Activated naive CD4-positive, alpha-beta T cell treated with Interleukin-2 at 50 U/mL for 16 hours (primary cell): ENCODE measurements at regions not wholly inside any gene's neighbourhood (a gene's known extent, or its start where the extent isn't known, plus 50 kb on each side); places are given as distances from the start of the nearest gene placed in this dataset.

Experiments used
- DNase-seq: peaks from one replicate; pipeline ENCODE4 v3.0.0-alpha.2; 2020

DNA sequence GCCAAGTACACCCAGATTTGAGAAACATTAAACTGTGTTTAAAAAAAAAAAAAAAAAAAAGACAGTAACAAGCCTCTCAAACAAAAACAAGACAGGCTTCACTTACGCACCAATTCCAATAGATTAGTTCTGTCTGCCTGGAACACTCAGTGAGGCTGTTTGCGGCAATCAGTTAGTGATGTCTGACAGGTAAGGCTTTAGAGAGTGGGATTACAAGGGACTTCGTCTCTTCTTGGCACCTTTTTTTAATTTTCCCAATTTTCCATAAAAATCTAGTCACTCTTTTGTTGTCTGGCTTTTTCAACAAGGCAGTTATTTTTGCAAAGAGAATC is 79.6 kb downstream of the NCOR2 start:
- DNase-seq: no peak

DNA sequence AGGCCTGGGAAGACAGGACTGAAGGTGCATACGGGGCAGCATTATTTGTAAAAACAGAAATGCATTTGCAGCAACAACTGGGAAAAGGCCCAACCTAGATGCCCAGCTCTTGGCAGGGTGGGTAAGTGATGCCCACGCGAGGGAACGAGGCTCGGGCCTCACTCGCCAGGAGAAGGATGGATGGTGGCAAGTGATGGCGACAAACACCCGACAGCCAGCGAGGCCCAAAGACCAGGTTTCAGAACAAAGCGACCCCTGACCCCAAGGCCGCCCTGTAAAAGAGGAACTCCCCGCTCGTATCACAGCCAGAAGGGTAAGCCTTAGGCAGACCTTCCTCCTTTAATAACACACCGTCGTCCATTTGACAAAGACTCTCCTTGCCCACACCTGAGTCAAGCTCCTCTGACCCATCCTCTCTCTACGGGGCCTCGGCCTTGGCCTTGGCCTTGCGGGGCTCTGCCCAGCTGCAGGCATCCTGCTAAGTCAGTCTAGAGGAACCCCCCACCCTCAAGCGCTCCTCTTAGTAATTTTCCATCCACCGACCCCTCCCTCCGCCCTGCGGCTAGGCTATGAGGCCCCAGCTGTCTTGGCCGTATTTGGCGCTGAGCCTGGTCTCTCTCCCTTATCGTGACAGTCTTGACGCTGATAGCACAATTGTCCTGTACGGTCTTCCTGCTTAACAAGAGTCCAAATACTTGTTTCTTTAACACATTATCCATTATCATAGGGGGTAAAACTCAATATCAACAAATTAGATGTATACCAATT is 80.2 kb downstream of the NCOR2 start:
- DNase-seq: no peak

DNA sequence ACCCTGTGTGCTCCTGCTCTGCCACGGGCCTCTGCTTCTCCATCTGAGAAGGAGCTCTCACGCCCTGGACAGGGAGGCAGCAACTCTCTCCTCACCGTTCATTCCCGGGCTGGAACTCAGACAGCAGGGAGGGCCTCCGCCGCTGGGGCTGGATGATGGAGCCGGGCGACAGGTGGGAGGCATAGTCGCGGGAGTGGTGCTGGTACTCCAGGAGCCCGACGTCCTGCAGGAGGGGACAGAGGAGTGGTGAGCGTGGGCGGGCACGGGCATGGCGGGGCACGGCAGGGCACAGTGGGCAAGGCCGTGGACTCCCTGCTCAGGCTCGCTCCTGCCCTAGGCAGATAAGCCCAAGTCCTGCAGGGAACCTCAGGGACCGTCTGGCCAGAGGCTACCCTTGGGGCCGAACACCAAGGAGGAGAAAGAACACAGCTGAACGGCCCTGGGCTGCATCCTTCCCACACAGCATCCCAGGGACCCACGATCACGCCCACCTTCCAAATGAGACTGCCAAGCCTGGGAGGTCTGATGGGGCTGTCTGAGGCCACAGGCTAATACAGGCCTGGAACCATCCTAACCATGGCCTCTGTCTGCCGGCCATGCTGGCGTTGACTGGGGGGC is 81.0 kb downstream of the NCOR2 start:
- DNase-seq: no peak

DNA sequence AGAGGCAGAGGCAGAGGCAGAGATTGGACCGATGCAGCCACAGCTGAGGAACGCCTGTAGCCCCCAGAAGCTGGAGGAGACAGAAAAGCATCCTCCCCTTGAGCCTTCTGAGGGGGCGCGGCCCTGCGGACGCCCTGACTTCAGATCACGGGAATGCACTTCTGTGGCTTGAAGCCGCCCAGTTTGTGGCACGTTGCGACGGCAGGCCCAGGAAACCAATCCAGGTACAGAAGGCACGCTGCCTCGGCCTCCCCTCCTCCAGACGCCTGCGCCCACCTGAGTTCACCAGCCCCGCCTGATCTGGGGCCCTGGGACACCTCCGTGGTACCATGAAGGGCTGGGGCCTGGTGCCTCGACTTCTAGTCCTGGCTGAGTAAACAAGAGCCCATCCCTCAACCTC is 82.0 kb downstream of the NCOR2 start:
- no peak for DNase-seq

DNA sequence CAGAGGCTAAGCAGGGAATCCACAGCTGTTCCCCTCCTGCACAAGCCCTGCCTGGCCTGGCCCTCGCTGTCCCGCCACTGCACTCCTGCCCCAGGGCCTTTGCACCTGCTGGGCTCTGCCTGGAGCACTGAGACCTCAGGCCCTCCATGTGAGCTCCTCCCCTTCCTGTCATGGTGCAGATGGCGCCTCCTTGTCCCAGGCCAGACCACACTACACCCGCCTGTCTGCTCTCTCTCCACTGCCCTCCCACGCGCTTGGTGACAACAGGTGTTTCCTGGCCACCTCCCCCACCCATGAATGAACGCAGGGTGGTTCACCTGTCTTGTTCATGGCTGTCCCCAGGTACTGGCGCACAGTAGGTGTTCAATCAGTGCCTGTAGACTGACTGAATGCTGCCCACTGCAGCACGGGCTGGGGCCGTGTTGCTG is 82.9 kb downstream of the NCOR2 start:
- DNase-seq: peak; percentile 15

DNA sequence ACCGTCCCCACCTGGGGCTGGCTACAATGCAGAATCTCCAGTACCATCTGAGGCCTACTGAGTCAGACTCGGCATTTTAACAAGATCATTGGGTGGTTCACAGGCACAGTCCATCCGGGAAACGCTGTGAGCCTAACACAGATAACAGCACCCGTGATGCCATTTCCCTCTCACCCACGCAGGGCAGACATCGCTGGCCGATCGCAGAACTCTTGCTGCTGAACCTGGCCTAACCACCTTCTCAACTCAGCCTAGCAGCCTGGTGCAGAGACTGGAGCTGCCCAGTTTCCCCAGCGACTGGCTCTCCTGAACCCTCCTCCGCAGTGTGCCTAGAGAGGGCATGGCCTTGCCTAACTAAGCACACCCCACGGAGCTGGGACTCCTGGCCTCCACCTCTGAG is 83.3 kb downstream of the NCOR2 start:
- DNase-seq: peak; percentile 20

DNA sequence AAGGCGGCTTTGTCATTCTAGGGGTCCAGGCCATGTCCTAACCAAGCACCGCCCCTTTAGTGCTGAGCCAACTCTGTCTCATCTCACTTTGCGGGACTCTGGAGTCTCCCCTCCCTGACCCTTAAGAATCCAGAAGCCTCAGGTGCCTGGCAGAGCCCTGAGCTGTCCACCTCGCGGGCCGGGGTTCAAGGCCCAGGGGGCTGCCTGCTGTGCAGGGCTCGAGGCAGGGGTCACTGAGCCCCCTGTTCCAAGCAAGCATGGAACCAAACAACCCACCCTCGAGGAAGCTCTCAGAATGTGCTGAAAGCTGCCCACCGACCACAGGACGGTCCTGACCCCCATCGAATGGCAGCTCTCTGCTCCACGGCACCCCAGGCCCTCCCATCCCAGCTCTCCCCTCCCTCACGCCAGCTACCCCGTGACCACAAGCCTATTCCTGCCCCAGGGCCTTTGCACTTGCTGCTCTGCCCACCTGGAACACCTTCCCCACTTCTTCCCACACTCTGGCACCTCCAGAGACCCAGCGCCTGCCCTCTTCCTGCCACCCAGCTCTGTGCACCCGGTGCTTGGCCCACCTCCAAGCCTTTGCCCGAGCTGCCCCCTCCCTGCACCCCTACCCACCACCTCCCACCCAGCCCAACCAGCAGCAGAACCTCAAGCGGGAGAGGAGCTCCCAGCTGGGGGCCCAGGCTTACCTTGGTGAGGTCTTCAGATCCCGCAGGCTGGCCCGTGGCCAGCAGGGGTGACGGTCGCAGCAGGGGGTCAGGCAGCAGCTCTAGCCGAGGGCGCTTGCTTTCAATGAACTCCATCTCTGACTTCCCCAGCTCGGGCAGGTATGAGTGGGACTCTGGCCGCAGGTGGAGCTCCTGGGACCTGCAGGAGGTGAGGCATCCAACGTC is 84.3 kb downstream of the NCOR2 start:
- no peak for DNase-seq

DNA sequence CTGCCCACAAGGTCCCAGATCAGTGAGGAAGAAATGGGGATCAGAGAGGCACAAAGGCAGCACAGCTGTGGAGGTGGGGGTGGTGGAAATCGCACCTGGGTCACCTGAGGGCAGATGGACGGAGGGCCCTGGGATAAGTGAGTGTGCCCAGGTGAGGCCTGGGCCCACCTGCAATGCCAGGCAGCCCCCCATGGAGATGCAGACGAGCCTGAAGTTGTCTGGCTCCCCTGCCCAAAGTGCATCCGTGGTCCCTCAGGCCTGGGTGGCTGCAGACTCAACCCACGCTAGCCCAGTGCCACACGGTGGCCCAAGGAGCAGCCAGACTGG is 84.9 kb downstream of the NCOR2 start:
- no peak for DNase-seq

DNA sequence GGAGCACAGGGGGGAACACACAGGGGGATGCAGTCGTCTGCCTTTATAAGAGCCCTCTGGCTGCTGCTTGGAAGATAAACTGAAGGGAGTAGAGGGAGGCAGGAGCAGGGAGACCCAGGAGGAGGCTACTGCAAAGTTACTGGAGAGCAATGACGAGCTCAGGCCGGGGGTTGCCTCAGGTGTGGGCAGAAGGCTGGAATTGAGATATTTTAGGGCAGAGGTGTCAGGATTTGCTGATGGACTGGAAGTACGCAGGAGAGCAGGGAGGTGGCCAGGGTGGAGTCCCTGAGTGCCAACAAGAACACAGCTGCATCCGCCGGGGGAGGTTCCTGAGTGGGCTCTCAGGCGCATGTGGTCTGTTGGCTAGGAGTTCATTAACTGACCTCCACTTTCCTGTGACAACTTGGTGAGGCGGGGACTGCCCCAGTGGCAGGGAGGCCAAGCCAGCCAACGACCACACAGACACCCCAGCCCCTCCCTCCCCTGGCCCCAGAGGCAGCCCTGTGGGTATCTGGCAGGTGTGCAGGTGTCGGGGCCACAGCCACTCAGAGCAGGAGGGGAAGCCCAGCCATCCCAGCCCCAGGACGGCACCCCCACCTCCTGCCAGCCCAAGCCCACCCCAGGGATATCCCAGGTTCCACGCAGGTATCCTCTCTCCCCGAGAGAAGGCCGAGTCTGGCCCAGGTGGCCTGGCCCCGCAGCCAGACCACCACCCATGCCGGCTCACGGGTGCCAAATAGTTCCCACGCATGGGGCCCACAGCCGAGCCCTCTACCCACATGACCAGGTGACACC is 85.4 kb downstream of the NCOR2 start:
- no peak for DNase-seq

DNA sequence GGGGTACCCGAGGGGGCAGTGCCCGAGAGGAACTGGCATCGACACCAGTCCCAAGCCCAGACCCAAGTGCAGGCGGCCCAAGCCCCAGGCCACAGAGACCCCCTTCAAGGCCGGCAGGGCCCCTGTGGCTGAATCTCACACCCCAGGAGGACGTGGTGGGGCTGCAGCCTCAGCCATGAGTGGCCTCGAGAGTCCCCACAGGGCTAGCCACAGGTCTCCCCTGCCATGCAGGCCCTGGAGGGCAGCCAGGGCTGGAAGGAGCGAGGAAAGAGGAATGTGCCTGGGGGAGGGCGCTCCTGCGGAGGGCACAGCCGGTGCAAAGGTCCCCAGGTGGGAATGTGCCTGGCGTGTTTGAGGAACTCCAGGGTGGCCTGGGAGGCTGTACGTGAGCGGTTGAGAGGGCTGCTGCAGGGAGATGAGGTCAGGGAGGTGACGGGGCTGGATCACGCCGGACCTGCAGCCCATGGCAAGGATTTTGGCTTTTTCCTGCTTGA is 86.1 kb downstream of the NCOR2 start:
- no peak for DNase-seq

DNA sequence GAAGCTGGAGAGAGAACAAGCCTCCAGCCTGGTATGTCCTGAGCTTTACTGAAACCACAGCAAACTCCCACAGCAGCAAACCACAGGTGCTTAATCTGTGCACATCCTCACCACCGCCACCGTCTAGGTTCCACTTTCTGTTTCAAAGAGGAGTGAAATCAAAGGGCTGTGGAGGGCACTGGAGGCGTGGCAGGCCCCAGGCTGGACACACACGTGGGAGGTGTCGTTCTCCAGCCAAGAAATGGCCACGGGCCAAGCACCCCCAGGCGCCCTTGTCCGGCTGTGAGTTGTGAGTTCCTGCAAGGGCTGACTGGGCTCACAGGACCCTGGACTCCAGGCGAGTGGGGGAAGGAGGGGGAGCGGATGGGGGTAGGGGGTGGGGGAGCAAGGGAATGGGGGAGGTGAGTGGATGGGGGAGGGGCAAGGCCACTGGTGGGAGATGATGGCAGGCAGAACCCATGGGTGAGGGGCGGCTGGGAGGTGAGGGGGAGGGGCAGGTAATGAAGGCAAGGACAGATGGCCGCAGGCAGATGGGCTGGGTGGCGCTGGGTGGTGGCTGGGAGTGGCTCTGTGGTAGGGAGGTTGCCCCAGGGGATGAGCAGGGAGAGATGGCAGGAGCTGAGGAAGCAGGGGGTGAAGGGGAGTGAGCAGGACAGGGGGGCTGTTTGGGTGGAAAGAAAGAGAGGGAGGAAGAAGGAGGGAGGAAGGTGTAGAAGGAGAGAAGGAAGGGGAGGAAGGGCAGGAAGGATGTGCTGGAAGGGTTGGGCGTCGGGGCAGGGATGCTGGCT is 86.7 kb downstream of the NCOR2 start:
- DNase-seq: peak; percentile 55

DNA sequence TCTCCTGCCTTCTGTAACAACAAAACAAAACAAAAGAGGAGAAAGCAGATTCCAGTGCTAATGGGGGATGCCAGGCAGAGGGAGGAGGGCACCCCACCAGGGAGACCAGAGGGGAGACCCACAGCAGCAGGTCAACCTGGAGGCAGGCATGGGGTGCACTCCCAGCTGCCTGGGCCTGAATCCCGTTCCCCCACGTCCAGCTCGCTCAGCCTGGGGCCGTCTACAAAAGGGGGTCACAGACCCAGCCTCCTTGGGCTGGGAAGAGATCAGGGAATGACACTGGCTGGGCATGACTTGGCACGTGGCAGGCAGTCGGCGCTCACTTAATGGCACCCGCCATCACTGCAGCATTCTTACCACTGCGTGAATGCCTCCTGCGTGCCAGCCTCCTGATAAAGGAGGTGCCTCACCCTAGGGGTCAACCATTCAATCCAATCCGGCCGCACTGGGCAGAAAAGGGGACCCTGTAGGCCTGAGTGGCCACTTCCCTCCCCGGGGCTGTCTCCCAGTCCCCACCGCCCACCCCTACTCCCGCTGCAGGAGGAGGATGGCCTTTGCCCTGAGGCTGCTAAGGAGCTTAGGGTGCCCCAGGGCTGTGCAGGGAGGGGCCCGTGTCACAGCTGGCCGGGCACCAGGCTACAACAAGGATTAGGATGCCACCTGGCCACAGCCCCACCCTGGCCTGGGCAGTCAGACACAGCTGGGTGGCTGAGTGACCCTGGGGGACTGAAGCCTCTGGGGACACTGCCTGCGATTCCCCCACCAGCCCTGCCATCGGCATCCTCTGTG is 87.5 kb downstream of the NCOR2 start:
- DNase-seq: no peak

DNA sequence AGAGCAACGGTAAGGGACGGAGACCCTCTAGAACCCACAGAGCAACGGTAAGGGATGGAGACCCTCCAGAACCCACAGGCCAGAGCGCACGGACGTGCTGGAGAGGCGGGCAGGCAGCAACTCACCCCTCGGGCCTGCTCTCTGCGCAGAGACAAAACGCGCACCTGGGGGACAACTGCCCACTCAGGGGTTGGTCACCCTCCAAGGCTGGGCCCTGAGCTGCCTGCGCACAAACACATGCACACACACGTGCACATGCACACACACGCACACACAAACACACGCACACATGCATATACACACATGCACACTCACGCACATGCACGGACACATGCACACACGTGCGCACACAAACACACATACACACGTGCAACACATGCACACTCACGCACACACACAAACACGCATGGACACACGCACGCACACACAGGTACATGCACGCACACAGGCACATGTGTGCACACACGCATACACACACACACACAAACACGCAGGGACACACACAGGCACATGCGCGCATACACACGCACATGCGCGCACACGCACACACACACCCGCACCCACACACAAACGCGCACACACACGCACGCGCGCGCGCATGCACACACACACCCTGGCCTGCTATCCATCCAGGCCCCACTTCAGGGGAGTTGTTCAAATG is 88.3 kb downstream of the NCOR2 start:
- DNase-seq: no peak

DNA sequence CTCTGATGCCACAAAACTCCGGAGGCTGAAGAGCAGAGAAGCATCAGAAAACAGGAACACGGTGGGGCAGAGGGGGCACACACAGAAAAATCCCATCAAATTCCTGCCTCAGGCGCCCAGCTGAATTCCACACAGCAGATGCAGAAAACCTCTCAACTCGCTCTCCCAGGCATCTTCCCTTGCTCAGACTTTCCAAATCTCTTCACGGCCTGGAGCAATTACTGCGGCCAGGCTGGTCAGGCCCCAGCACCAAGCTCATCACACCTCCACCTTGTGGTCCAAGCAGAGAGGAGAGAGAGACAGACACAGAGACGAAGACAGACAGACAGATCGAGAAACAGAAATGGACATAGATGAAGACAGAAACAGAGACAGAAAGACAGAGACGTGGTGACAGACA is 89.0 kb downstream of the NCOR2 start:
- DNase-seq: no peak

DNA sequence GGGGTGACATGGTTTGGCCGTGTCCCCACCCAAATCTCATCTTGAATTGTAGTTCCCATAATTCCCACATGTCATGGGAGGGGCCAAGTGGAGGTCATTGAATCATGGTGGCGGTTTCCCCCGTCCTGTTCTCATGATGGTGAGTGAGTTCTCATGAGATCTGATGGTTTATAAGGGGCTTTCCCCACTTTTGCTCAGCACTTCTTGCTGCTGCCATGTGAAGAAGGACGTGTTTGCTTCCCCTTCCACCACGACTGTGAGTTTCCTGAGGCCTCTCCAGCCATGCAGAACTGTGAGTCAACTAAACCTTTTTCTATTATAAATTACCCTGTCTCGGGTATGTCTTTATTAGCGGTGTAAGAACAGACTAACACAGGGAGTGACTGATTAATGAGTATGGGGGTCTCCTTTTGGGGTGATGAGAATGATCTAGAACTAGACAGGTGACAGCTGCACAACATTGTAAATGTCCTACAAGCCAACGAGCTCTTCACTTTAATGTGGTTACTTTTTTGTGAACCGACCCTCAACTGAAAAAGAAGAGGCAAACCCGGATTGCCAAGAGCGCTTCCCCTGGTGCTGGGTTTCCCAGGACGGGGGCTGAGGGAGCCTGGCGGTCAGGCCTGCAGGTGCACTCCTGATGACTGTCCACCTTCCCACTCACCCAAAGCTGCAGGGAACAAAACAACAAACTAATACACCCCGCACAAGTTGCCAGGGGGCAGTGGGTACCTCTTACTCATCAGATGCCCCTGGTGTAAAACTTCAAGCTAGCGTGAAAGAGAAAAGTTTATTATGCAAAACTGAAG is 90.1 kb downstream of the NCOR2 start:
- DNase-seq: no peak

DNA sequence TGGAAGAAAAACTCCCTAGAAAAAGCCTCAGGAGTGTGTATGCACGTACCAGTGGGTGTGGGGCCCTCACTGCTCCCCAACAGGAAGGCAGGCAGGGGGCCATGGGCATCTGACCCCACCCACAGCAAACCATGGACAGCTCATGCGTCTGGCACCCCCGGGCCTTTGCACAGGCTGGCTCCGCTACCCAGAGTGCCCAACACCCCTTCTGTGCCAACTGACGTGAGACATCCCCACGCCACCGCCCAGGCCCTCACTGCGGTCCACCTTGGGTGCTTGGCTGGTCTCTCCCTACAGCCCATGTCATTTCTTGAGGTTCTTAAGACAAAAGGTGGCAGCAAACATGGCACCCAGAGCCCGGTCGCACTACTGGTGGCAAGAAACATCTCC is 91.4 kb downstream of the NCOR2 start:
- no peak for DNase-seq

DNA sequence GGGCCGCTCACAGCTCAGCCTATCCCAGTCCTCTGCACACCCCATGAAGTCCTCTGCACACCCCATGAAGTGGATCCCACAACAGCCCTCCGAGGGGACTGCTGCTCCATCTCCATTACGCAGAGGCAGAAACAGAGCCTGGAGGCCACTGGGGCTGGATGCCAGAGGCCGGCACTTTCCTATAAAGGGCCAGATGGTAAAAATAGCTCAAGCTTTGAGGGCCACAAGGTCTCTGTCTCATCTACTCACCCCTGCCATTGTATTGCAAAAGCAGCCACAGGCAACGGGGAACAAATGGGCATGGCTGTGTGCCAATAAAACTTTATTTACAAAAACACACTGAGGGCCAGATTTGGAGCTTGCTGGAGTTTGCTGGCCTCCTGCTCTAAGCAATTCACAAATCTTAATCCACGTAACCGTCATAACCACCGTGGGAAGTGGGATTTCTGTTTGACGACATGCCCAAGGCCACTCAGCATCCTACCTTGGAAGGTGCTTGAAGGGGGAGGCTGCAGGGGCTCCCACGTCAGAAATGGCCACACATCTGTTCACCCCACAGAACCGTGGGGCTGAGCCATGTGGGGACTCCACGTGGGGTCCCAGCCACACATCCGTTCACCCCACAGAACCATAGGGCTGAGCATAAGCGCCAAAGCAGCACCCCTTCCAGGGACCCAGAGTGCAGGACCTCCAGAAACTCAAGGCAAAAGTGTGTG is 92.0 kb downstream of the NCOR2 start:
- DNase-seq: no peak

DNA sequence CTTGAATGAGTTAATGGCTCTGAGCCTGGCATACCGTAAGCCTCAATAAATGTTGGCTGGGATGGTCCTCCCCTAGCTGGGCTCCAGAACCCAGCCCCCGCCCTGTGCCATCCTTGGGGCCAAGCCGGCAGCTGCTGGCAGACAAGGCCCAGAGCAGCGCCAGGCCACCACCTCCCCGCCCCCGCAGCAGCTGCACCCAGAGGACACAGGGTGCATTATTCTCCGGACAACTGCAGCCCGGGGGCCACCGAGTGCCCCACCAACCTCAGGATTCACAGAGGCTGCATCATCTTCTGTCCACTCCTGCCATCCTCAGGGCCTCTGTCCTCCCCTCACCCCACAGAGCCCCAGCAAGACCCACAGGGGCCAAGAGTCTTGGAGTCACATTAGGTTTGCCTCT is 92.7 kb downstream of the NCOR2 start:
- no peak for DNase-seq

DNA sequence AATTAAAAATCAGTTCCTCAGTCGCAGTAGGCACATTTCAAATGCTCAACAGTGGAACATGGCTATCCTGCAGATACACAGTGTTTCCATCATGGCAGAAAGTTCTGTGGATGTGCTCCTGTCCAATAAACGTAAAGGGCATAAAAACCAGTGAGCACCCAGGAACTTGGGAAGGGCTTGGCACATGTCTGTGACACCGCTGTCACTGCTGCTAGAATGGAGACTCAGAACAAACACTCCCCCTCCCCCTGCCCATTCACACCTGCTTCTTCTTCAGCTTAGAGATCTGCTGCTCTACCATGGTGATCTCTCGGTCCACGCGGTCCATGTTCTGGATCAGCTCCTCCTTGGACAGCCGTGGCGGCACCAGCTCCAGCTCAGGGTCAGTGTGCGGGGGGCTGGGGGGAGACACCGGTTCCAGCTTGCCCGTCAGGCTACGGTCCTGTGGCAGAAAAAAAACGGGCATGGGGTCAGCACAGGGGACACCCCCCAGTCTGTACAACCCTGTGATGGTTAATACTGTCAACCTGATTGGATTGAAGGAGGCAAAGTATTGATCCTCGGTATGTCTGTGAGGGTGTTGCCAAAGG is 94.6 kb downstream of the NCOR2 start:
- DNase-seq: no peak
